ENCODE measurements at regions not wholly inside any gene's neighbourhood (a gene's known extent, or its start where the extent isn't known, plus 50 kb on each side); places are given as distances from the start of the nearest gene placed in this dataset.

GRCh38 chr20:55322745-55323144 is 682.6 kb downstream of the CBLN4 start:
- H4K20me1 ChIP-seq (ENCODE audit: control insufficient read depth, insufficient read depth), result no peaks in the 10 kb centered on the region
- no peaks in the 10 kb centered on the region for H3K9me3 ChIP-seq (replicated peaks; ENCODE audit: control insufficient read depth, insufficient read depth, low read length)
- no peak overlapping the region for H3K4me2 ChIP-seq (ENCODE audit: control insufficient read depth, insufficient read depth)
- 0% methylated on average over 2 of the region's 2 CpGs for WGBS (ENCODE audit: insufficient coverage, insufficient replicate concordance, low lambda C conversion rate, missing lambda C conversion rate)
- DNase-seq (ENCODE audit: low read depth, low spot score) (no peak), FAIRE-seq (no peak), ATAC-seq (no peak)
- no peaks in the 10 kb centered on the region for H3K4me1 ChIP-seq (ENCODE audit: control insufficient read depth, insufficient read depth, low read length)
- H3K27ac ChIP-seq (ENCODE audit: control insufficient read depth, insufficient read depth), result no peak overlapping the region
- BruUV-seq (replicated peaks), result no TSS peak
- H3K4me3 ChIP-seq, result no peak overlapping the region
- in situ Hi-C loops (cut with MboI), result no loop called here
- no peak overlapping the region for H2AFZ ChIP-seq (ENCODE audit: control insufficient read depth, low read depth, low read length)
- TF ChIP-seq ATF2 (IDR thresholded peaks at IDR 0.05; ENCODE audit: low read length) (no peak), SMAD5 (IDR thresholded peaks at IDR 0.05; ENCODE audit: low read depth) (no peak), BCL3 (IDR thresholded peaks at IDR 0.05; ENCODE audit: borderline replicate concordance, insufficient read depth, low read depth, low read length, poor library complexity, severe bottlenecking) (no peak), MYC (IDR thresholded peaks at IDR 0.05; ENCODE audit: insufficient read depth, insufficient read length, insufficient replicate concordance, low read length, severe bottlenecking) (no peak), NRF1 (conservative IDR thresholded peaks at IDR 0.05; ENCODE audit: low read depth, low read length) (no peak), NKRF (conservative IDR thresholded peaks at IDR 0.05) (no peak)
- SMC1A ChIA-PET (ENCODE audit: uncharacterized antibody, unreplicated experiment), result interaction anchor here (0.7 to 1.5 kb wide), 2 partner anchors 265 to 430 kb away, joined by 3 read pairs; no protein-coding TSS in a partner anchor
- RAD21 ChIA-PET (ENCODE audit: unreplicated experiment), result no interaction called here
- POLR2A ChIA-PET, result no interaction called here
- CTCF ChIA-PET, result no interaction called here
- H3K9ac ChIP-seq (ENCODE audit: control insufficient read depth, insufficient read depth, low read length), result no peak overlapping the region
- intact Hi-C loops (cut with micrococcal nuclease; ENCODE audit: unreplicated experiment), result no loop called here
- H3K79me2 ChIP-seq (ENCODE audit: control insufficient read depth, insufficient read depth, low read length), result no peaks in the 10 kb centered on the region
- H3K27me3 ChIP-seq (replicated peaks in 1 of 2; ENCODE audit: control insufficient read depth in 2 of 2, insufficient read depth in 2 of 2, low read length in 1 of 2), result no peaks in the 10 kb centered on the region
- H3K36me3 ChIP-seq (ENCODE audit: control insufficient read depth in 2 of 2, insufficient read depth in 2 of 2, low read length in 1 of 2), result no peaks in the 10 kb centered on the region

All from GM12878 (cell line).